SU-DHL-6 (cell line): ENCODE measurements at regions not wholly inside any gene's neighbourhood (a gene's known extent, or its start where the extent isn't known, plus 50 kb on each side); places are given as distances from the start of the nearest gene placed in this dataset.

Experiments used
- H2AFZ ChIP-seq: fragments of 200-600 bp; sonication (generic); 2 replicates; pipeline ENCODE4 v1.6.1; 2014; ENCODE audit warnings: low read depth, mild to moderate bottlenecking, moderate library complexity, mixed read lengths, antibody characterized with exemption, low read length; ENCODE audit not compliant: severe bottlenecking
- H3F3A ChIP-seq: fragments of 200-600 bp; shearing (Covaris generic); 2 replicates; pipeline ENCODE4 v1.6.0; 2016; ENCODE audit warnings: antibody characterized with exemption, mild to moderate bottlenecking; ENCODE audit not compliant: insufficient read depth
- H3K27ac ChIP-seq: fragments of 200-600 bp; sonication (generic); 2 replicates; pipeline ENCODE4 v1.5.1; 2016; ENCODE audit warnings: low read depth, mild to moderate bottlenecking, low read length, moderate library complexity, mixed read lengths
- H3K27me3 ChIP-seq: fragments of 200-600 bp; sonication (generic), shearing (Covaris generic); 2 replicates; pipeline ENCODE4 v1.6.0; 2014; ENCODE audit warnings: mild to moderate bottlenecking, low read length
- H3K36me3 ChIP-seq: fragments of 200-600 bp; sonication (generic); 2 replicates; pipeline ENCODE4 v1.6.1; 2014; ENCODE audit warnings: mild to moderate bottlenecking, low read length, mixed read lengths
- H3K4me2 ChIP-seq: fragments of 300-600, 200-600 bp; shearing (Covaris generic), sonication (generic); 2 replicates; pipeline ENCODE4 v1.6.0; 2014; ENCODE audit warnings: low read length, low read depth, mild to moderate bottlenecking; ENCODE audit not compliant: poor library complexity, severe bottlenecking
- H3K4me3 ChIP-seq: fragments of 200-600 bp; sonication (generic); 2 replicates; pipeline ENCODE4 v1.5.1; 2014; ENCODE audit warnings: antibody characterized with exemption, low read length, mild to moderate bottlenecking, mixed read lengths; ENCODE audit not compliant: insufficient read depth, poor library complexity, severe bottlenecking
- H3K79me2 ChIP-seq: fragments of 200-600 bp; sonication (generic); 2 replicates; pipeline ENCODE4 v1.6.1; 2014; ENCODE audit warnings: mild to moderate bottlenecking, low read length, moderate library complexity; ENCODE audit not compliant: insufficient read depth
- H3K9ac ChIP-seq: fragments of 200-600 bp; sonication (generic); 2 replicates; pipeline ENCODE4 v1.7.0; 2014; ENCODE audit warnings: mild to moderate bottlenecking, low read length
- H3K9me2 ChIP-seq: fragments of 200-600 bp; sonication (generic); replicated peaks from 2 replicates; pipeline ENCODE4 v1.6.1; 2014; ENCODE audit warnings: low read length; ENCODE audit not compliant: insufficient read depth
- H3K9me3 ChIP-seq: fragments of 200-600 bp; sonication (generic); 2 replicates; pipeline ENCODE4 v1.6.1; 2014; ENCODE audit warnings: low read length, mixed read lengths; ENCODE audit not compliant: insufficient read depth
- H4K20me1 ChIP-seq: fragments of 200-600 bp; sonication (generic); 2 replicates; pipeline ENCODE4 v1.6.1; 2014; ENCODE audit warnings: low read depth, mild to moderate bottlenecking, antibody characterized with exemption, low read length, moderate library complexity, mixed read lengths
- CTCF ChIP-seq: fragments of 200-600 bp; sonication (generic); IDR thresholded peaks from one replicate; pipeline ENCODE4 v1.5.1; 2017; ENCODE audit warnings: antibody characterized with exemption, mild to moderate bottlenecking, low read length, moderate library complexity; ENCODE audit not compliant: insufficient read depth, poor library complexity, severe bottlenecking
- EZH2phosphoT487 ChIP-seq: fragments of 200-600 bp; sonication (generic), shearing (Covaris generic); conservative IDR thresholded peaks from 2 replicates; pipeline ENCODE4 v1.6.1; 2018; ENCODE audit warnings: mild to moderate bottlenecking, antibody characterized with exemption, low read length, moderate library complexity, mixed read lengths

GRCh38 chr12:83317595-83317994, 630.9 kb downstream of the TMTC2 start:
- no peak for TF ChIP-seq CTCF
- no peak for TF ChIP-seq EZH2phosphoT487

GRCh38 chr12:83313827-83314226, 627.1 kb downstream of the TMTC2 start:
- no peaks in the 10 kb centered on the region for H4K20me1 ChIP-seq
- no peaks in the 10 kb centered on the region for H3K79me2 ChIP-seq
- TF ChIP-seq CTCF: no peak
- TF ChIP-seq EZH2phosphoT487: no peak

More at GRCh38 chr12:83317595-83317994, 630.9 kb downstream of the TMTC2 start:
- no peak overlapping the region for H3K9ac ChIP-seq
- no peak overlapping the region for H3K4me3 ChIP-seq
- no peaks in the 10 kb centered on the region for H4K20me1 ChIP-seq
- no peak overlapping the region for H3K27ac ChIP-seq
- no peak overlapping the region for H2AFZ ChIP-seq
- no peak overlapping the region for H3K4me2 ChIP-seq
- H3K79me2 ChIP-seq: no peaks in the 10 kb centered on the region
- H3K9me3 ChIP-seq: no peaks in the 10 kb centered on the region
- no peaks in the 10 kb centered on the region for H3K36me3 ChIP-seq
- no peaks in the 10 kb centered on the region for H3K9me2 ChIP-seq
- no peaks in the 10 kb centered on the region for H3F3A ChIP-seq
- no peaks in the 10 kb centered on the region for H3K27me3 ChIP-seq

GRCh38 chr12:83313322-83313721, 626.6 kb downstream of the TMTC2 start:
- H3F3A ChIP-seq: no peaks in the 10 kb centered on the region
- H3K9me2 ChIP-seq: no peaks in the 10 kb centered on the region
- no peak overlapping the region for H3K4me3 ChIP-seq
- H3K9ac ChIP-seq: no peak overlapping the region
- no peaks in the 10 kb centered on the region for H3K27me3 ChIP-seq
- H2AFZ ChIP-seq: no peak overlapping the region
- H3K9me3 ChIP-seq: no peaks in the 10 kb centered on the region
- no peak for TF ChIP-seq EZH2phosphoT487
- TF ChIP-seq CTCF: no peak
- H3K79me2 ChIP-seq: no peaks in the 10 kb centered on the region
- H4K20me1 ChIP-seq: no peaks in the 10 kb centered on the region
- H3K36me3 ChIP-seq: no peaks in the 10 kb centered on the region
- H3K4me2 ChIP-seq: no peak overlapping the region
- no peak overlapping the region for H3K27ac ChIP-seq

More at GRCh38 chr12:83313827-83314226, 627.1 kb downstream of the TMTC2 start:
- no peaks in the 10 kb centered on the region for H3K9me3 ChIP-seq
- H3K4me3 ChIP-seq: no peak overlapping the region
- H3K36me3 ChIP-seq: no peaks in the 10 kb centered on the region
- no peak overlapping the region for H3K27ac ChIP-seq
- no peak overlapping the region for H2AFZ ChIP-seq
- no peaks in the 10 kb centered on the region for H3K9me2 ChIP-seq
- H3K27me3 ChIP-seq: no peaks in the 10 kb centered on the region
- H3K4me2 ChIP-seq: no peak overlapping the region
- no peaks in the 10 kb centered on the region for H3F3A ChIP-seq
- no peak overlapping the region for H3K9ac ChIP-seq
